ENCODE measurements at regions not wholly inside any gene's neighbourhood (a gene's known extent, or its start where the extent isn't known, plus 50 kb on each side); places are given as distances from the start of the nearest gene placed in this dataset.

- Mint-ChIP-seq H3K9me3 (no peaks in the 10 kb centered on the region), H3K36me3 (ENCODE audit: low read depth) (no peaks in the 10 kb centered on the region), H3K27ac (no peak overlapping the region), H3K4me1 (ENCODE audit: low read depth) (peaks cover 35% of the 10 kb centered on the region), H3K4me3 (peak overlapping the region; percentile 49; the same call in 1 of the 2 replicates), H3K27me3 (ENCODE audit: insufficient read depth) (no peaks in the 10 kb centered on the region; the same call in 1 of the 2 replicates)
- no peak for TF ChIP-seq CTCF (IDR thresholded peaks at IDR 0.05)
- no peak for DNase-seq
These were observed 805.6 kb upstream of the CXADR start for GRCh38 chr21:16707274-16707673.

- Mint-ChIP-seq H3K4me1 (ENCODE audit: low read depth) (peaks cover 35% of the 10 kb centered on the region), H3K27me3 (ENCODE audit: insufficient read depth) (no peaks in the 10 kb centered on the region; the same call in 1 of the 2 replicates), H3K36me3 (ENCODE audit: low read depth) (no peaks in the 10 kb centered on the region), H3K27ac (no peak overlapping the region; the same call in 1 of the 2 replicates), H3K9me3 (no peaks in the 10 kb centered on the region), H3K4me3 (no peak overlapping the region)
- TF ChIP-seq CTCF (IDR thresholded peaks at IDR 0.05): no peak
- no peak for DNase-seq
These were observed 804.6 kb upstream of the CXADR start for GRCh38 chr21:16708101-16708835.

- H3K9me3 Mint-ChIP-seq: no peaks in the 10 kb centered on the region
- no peak for TF ChIP-seq CTCF (IDR thresholded peaks at IDR 0.05)
- H3K36me3 Mint-ChIP-seq (ENCODE audit: low read depth): no peaks in the 10 kb centered on the region
- DNase-seq: no peak
- H3K4me1 Mint-ChIP-seq (ENCODE audit: low read depth): peaks cover 35% of the 10 kb centered on the region
- no peaks in the 10 kb centered on the region; the same call in 1 of the 2 replicates for H3K27me3 Mint-ChIP-seq (ENCODE audit: insufficient read depth)
- H3K27ac Mint-ChIP-seq: no peak overlapping the region; the same call in 1 of the 2 replicates
- H3K4me3 Mint-ChIP-seq: no peak overlapping the region
These were observed 802.8 kb upstream of the CXADR start for GRCh38 chr21:16709866-16710550.

DNA sequence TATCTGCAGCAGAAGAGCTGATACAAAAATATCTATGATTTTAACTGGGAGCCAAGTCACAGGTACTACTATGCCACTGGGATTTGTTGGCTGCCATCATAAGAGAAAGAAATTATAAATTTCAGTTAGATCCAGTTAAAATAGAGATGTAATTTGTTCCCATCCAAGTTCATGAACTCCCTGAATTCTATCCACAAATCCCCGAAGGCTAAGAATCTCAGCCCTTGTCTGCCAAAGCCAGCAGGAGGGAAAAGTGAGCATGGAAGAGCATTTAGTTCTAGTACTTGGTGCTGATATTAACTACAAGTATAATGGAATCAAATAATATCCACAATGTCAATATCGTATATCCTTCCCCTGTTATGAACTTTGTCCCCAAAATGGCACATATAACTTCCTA is 801.1 kb upstream of the CXADR start:
- Mint-ChIP-seq H3K4me3 (no peak overlapping the region), H3K27ac (no peak overlapping the region), H3K9me3 (no peaks in the 10 kb centered on the region), H3K36me3 (ENCODE audit: low read depth) (no peaks in the 10 kb centered on the region), H3K4me1 (ENCODE audit: low read depth) (peaks cover 35% of the 10 kb centered on the region), H3K27me3 (ENCODE audit: insufficient read depth) (no peaks in the 10 kb centered on the region; the same call in 1 of the 2 replicates)
- no peak for DNase-seq
- TF ChIP-seq CTCF (IDR thresholded peaks at IDR 0.05): no peak

DNA sequence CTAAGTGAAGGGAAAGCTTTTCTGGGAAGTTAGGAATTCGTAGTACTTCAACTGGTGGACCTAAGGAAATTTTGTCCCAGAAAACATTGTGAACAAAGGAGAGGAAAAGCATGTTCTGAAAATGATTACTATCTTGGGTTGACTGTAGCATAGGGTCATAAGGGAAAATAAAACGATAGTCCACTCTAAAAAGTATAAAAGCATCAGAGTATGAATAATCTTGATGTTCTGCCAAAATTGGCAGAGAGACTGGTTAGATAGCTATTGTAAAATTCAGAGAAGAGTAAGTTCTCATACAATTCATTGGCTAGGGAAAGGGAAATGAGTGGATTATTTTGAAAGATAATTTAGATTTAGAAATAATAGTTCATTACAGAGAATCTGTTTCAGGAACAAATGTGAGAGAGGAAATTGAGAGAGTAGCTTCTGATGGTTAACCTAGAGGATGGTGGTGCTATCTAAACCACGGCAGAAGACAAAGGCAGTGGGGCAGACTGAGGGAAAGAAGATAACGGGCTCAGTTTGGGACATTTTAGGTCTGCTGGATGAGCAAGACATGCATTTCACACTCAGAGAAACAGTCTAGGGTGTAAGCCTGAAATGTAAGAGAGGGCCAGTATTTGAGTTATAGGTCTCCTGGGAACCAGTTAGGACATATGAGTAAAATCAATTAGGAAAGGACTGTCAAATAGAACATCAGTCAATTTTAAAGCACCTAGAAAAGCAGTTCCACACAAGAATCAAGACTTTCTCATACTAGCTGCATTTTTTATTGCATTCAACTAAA is 799.3 kb upstream of the CXADR start:
- peaks cover 22% of the 10 kb centered on the region for H3K4me1 Mint-ChIP-seq (ENCODE audit: low read depth)
- no peak for DNase-seq
- H3K27me3 Mint-ChIP-seq (ENCODE audit: insufficient read depth): no peaks in the 10 kb centered on the region; the same call in 1 of the 2 replicates
- TF ChIP-seq CTCF (IDR thresholded peaks at IDR 0.05): no peak
- no peaks in the 10 kb centered on the region for H3K9me3 Mint-ChIP-seq
- H3K36me3 Mint-ChIP-seq (ENCODE audit: low read depth): no peaks in the 10 kb centered on the region
- H3K4me3 Mint-ChIP-seq: no peak overlapping the region
- no peak overlapping the region for H3K27ac Mint-ChIP-seq

All from HFFc6 (cell line).